ENCODE measurements at regions not wholly inside any gene's neighbourhood (a gene's known extent, or its start where the extent isn't known, plus 50 kb on each side); places are given as distances from the start of the nearest gene placed in this dataset.
"Not testable (repeated sequence)": the region's sequence is repeated elsewhere in the genome, so short reads cannot be mapped to it uniquely, and the experiment has no call there.

DNA sequence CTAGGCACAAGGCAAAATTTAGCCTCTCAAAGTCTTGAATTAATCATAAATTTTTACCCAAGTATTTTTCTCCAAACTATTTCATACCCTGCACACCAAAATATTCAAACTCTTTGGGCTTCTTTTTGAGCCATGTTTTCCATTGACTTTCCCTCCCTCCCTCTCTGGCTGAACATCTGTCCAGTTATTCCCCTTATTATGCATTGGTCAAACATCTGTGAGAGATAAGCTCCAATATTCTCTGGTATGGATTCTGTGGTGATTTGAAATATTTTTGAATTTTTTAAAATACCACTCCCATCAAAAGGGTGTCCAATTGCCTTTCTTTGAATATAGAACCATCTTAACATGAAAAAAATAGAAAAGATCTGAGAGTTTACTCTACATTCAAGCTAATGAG, 244.2 kb downstream of the RFPL4B start:
- DNase-seq, result no peak

DNA sequence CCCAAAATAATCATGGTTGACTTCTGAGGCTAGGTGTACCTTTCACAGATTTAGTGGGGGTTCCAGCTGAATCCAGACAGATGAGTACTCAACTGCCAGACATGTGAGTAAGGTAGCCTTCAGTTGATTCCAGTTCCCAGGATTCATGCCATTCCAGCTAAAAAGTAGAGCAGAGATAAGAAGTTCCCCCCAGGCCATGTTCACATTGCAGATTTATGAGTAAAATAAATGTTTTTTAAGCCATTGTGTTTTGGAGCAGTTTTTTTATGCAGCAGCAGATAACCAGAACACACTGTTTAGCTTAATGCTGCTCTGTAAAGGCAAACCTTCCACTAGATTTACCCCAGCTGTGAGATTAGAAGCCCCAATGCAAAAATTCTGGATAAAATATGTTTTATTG, 245.0 kb downstream of the RFPL4B start:
- DNase-seq, result no peak

DNA sequence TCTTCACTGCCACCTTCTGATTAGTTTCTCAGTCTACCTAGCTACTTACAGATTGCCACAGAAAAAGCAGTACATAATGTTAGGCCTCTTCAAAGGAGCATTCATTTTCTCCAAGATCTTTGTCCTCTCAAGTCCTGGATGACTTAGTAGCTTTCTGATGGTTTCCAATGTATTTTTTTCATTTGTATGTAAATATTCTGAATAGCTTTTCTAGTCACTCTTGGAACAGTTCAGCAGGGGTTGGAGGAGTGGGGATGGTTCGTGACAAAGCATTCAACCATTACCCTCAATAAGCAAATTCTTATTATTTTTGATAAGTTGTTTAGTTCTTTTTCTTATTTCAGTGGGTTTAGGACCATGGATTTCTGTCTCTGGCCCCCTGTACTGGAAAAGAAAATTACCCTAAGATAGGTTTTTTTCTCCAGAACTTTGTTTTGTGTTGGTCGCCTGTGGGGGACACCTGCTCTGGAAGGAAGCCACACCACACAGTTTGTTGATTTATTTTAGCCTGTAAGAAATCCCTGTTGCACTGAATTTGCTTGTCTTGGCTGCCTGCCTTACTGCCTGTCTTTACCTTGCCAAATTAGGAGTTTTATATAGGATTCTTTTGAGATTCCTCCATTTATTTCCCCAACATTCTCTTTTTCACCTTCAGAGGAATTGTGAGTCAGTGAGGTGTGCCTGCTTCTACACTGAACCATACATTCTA, 247.9 kb downstream of the RFPL4B start:
- DNase-seq, result no peak

DNA sequence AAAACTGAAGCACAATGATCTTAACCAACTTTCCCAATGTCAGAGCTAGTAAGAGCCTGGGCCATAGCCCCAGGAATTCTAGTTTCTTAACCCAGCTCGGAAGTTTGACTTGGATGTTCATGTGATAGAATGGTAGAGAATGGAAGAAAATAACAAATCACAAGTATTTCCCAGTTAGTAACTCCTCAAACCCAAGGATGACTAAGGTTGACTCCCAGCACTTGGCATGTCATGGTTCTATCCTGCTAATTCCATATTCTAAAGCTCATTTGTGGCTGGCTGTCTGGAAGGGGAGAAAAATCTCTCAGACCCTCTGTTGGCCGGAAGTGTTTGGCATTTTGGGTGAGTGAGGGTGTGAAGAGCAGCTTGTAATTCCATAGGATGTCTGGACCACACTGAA, 248.7 kb downstream of the RFPL4B start:
- no peak for DNase-seq

DNA sequence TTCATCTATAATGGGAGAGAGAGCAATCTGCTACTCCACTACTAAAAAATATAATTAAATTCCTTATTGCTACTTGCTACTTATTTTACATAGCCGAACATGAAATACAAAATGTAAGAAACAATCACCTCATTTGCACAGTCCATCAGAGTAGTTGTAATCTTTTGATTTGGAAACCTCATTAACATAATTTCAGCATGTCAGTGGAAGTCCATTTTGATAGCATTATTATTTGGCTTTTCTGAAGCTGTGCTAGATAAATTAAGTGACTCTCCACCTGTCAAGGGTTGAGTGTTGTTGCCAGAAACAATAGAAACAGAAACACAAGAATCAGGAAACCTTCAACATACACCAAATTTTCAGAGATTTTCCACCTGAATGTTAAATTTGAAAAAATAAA, 250.0 kb downstream of the RFPL4B start:
- DNase-seq, result no peak

DNA sequence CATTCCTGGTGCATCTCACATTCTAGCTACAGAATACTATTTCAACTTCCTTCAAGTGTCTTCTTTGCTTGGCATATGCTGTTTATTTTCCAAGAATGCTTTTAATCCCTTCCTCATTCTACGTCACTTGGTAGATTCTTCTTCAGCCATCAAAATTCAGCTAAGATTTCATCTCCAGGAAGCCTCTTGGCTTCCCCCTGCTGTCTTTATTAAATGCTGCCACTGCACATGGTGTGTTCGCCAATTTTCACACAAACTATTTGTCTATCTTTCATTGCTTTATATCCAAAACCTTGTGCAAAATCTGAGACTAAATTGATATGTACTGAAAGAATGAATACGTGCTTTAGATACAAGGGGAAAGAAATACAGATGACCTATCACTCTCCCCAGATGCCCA, 253.0 kb downstream of the RFPL4B start:
- DNase-seq, result no peak

DNA sequence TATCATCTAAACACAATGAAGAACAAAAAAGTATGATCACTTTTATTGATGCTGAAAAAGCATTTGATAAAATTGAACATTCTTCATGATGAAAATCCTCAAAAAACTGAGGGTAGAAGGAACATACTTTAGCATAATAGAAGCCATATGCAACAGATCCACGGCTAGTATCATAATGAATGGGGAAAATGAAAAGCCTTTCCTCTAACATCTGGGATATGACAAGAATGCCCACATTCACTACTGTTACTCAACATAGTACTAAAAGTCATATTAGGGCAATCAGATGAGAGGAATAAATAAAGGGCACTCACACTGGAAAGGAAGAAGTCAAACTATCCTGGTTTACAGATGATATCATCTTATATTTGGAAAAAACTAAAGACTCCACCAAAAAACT, 256.6 kb downstream of the RFPL4B start:
- DNase-seq, result no peak

DNA sequence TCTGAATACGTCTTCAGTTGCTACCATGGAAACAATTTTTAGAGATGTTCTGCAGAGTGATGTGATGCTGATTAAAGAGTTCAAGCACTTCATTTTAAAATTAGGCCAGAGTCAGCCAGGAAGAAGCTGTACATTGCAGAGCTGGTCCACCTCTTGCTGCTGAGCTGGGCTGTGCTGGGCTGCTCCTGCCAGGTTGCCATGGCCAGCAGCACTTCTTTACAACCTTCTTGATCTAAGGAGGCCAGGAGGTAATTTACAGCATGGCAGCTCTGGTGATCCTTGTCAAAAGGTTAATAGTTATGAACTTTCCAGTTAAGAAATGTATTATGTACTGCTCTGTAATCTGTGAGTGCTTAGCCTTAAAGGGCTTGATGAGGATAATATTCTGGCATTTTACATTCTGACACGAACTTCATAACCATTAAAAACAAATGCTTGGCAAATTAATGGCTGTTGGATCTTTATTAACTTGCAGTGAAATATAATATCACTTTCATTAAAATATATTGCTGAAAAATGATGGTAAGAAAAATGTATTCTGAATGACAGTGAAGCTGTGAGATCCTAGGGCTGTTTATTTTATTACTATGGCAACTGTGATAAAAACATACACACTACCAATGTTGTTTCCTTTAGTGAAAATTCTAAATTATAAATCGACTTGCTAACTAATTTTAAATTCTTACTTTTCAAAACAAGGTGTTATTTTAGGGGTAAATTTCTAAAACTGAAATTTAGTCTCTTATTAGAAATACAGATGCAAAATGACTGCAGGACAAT, 259.7 kb downstream of the RFPL4B start:
- no peak for DNase-seq

DNA sequence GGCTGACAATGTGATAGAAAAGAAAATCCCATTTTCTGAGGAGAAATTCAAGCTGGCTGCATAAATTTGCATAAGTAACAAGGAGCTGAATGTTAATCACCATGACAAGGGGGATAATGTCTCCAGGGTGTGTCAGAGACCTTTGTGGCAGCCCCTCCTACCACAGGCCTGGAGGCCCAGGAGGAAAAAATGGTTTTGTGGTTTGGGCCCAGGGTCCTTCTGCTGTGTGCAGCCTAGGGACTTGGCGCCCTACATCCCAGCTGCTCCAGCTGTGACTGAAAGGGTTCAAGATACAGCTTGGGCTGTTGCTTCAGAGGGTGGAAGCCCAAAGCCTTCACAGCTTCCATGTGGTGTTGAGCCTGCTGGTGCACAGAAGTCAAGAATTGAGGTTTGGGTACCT, 261.8 kb downstream of the RFPL4B start:
- not testable (repeated sequence) for DNase-seq

DNA sequence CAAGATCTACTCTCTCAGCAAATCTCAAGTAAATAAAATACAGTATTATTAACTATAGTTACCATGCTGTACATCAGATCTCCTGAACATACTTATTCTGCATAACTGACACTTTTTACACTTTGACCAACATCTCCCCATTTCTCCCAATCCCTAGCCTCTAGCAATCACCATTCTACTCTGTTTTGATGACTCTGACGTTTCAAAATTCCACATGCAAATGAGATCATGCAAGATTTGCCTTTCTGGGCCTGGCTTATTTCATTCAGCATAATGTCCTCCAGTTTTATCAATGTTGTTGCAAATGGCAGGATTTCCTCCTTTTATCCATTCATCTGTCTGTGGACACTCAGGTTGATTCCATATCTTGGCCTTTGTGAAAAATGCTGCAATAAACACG, 266.3 kb downstream of the RFPL4B start:
- no peak for DNase-seq

DNA sequence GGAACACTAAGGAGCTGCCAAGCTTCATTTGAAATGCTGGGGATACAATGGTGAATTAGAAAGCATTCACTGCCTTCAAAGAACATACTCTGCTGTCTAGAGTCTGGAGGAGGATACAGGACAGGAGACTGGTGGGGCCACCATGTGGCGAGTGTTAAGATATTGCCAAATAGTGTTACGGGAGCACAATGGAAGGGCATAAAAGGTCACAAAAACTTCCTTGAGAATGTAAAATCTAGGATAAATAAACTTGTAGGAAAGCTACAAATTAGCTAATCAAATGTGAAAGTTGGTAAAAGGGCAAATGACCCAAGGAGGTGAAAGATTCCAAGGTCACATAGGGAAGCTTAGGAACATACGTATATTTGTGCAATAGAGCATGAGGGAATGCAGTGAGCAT, 271.7 kb downstream of the RFPL4B start:
- no peak for DNase-seq

DNA sequence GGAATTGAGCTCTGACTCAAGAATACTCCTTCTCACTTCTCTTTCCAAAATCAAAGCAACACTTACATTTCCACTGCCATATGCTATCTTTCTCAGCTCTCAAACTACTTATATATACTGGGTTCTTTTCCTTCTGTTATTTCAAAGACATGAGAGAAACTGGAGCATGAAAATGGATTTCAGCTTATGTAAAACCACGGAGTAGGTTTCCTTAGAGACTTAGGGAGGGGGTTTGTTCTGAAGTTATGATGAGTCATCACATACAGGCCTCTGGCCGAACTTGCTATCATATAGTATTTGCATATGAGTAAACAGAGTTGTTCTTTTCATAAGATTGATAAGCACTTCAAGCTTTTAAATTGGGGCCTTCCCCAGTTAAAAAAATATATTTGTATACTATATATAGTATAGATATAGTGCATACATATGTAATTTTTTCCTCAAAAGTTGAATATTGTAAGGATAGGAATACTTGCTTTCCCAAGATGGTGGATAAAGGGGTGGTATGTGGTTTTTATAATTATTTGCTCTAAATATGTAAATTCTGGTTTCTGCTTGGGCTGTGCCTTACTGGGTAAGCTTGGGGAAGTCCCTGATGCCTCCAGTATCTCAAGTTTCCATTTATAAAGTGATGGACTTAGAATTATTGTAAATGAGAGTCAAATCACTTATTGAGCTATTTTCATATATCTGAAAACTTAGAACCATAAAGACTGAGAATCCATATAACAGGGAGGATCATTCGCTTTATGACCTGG, 273.9 kb downstream of the RFPL4B start:
- DNase-seq, result no peak

DNA sequence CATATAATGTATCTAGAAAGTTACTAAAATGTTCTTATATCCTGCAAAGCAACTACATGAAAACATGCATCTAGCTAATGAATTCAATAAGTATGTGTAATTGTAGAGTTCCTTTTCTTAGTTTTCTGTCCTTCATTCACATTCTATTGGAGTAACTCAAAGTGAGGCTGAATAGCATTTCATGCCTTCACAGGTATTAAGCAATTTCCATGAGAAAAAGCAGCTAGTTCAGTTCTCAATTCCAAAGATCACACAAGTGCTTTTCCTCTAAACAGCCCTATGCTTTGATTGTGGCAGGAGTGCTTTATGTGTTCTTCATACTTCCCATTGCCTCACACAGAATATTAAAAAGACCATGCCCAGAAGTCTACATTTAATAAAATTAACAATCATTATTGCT, 274.9 kb downstream of the RFPL4B start:
- DNase-seq, result no peak

DNA sequence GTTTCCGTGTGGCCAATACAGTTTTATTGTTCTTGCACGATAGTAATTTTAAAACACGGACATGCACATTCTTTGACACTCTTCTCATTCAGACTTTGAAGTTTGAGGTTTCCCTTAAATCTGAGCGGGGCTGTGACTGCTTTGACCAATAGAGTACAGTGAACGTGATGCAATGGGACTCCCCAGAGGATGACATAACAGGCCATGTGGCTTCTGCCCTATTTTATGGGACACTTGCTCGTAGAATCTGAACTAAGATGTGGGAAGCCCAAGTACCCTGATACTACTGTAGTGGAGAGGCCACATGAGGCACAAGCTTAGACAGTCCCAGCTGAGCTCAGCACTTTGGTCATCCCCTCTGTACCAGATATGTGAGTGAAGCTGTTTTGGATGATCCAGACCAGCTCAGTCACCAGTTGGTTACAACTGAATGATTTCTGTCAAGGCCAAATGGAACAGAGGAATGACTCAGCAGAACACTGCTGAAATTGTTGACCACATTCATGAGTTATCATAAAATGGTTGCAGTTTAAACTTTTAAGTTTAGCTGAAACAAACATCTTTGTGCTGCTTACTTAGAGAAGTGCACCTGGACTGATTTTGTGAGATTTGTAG, 279.4 kb downstream of the RFPL4B start:
- no peak for DNase-seq

DNA sequence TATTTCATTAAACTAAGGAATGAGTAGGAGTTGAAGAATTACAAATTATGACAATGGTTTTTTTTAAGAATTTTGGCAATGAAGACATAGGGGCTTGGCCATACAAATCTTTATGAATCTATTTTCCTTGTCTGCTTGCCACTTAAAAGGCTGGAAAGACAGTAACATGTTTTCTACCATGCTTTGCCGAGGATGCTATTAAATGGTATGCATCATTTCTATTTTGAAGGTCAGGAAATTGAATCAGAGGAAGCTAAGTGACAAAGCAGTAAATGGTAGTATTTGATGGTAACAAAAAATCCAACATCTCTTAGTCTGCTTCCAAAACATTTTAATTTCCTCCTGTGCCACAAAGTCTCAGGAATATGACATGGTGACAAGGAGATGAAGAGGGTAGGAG, 287.2 kb downstream of the RFPL4B start:
- DNase-seq, result no peak

DNA sequence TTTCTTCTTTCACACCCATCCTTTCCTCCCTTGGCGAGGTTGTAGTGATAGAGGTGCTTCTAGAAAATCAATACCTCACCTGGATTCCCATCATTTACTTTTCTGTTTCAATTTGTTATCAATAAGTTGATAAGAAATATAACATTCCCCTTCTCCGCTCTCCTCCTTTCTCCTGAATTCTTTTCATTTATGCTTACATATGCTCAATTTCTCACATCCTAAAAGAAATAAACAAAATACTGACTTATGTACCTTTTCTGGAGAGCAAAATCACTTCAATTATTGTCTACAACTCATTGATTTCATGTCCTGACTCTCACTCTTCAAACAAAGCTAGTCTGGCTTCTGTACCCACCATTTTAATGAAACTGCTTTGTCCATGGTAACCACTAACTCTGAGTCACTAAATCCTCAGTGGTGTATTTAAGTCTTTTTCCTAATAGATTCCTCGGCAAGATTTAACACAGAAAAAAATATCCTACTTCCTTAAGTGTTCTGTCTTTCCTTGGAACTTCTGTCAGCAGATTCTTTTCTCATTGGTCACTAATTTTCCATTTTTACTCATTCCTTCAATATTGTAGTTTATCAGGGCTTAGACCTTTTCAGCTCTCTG, 289.6 kb downstream of the RFPL4B start:
- DNase-seq, result no peak

DNA sequence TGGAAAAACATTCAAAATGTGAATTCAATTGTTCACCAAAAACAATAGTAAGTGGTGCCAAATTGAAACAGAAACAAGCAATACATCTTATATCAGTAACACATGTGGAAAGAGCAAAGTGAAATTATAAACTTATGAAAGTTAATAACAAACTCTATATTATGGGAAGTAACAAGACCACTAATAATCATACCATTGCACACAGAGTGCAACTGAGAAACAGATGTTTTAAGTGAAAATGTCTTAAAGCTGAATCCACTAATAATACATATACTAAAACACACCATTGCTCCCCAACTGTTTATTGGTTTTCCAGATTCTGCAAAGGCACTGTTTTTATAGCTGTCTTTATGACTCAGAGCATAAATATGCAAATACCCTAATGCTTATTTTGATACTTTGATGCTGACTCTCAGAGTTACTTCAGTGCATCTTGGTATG, 292.3 kb downstream of the RFPL4B start:
- DNase-seq, result no peak

DNA sequence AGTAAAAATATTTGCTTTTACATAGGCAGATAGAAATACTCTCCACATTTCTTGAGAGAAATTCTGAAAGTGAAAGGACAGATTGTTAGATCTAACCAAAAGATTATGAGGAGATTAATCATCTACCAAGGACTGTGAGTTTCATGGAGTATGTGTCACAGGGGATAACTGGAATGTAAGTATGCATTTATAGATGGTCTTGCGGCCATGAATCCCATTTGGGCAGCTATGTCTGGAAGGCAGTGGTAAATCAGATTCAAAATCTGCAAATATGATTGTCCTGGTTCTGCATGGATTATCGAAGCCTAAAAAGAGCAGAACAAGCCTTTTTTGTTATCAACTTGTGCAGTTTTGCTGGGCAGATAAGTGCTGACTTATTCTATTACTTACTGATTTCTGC, 293.8 kb downstream of the RFPL4B start:
- DNase-seq, result no peak

DNA sequence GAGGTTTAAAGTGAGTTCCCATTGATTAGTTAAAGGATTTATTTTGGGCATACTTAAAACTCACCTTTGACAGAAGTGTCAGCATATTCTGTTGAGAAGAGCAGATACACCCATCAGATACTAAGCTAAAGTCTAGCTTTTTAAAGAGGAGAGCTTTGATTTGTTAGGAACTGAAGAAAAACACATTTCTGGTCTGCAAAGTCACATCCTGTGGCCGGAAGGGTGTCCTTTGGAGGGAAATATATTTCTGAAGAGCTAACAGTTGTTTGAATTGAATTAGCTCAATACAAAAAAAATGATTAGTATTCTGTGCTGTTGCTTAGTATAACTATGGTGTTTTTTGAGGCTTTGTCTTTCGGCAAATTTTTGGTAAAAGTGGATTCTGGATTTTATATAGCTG, 302.7 kb downstream of the RFPL4B start:
- no peak for DNase-seq

DNA sequence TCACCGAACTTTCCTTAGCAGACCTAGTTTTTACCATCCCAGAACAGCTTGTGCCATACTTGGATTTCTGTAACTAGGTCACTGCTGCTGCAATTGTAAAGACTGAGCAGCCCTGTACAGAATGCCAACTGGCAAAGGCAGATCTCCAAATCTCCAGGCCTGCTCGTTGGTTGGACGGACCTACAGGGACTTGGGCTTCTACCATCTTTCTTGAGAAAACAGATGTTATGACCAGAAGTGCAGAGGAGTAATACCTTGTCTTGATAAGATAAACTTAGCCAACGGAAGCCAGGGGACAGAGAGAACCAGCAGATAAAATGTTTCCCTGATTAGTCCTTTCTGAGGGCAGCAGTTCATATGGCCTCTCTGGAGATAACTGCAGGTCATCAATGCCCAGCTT, 304.1 kb downstream of the RFPL4B start:
- DNase-seq, result no peak

DNA sequence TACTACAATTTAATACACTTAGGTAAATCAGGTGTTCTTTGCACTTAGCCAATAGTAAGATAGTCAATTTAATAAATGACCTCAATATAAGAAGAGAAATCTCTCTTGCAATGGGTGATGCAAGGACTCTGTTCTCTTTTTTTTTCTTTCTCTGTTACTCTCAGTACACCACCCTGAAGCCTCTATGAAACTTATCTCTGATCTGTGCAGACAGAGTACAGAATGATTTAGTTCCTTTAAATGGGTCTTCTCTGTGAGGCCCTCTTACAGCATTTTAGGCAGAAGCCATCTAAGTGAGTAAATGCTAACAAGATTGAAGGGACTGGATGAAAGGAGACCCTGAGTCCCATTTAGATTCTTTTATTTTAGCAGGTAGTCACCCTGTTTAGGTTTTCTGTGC, 312.8 kb downstream of the RFPL4B start:
- DNase-seq, result no peak

DNA sequence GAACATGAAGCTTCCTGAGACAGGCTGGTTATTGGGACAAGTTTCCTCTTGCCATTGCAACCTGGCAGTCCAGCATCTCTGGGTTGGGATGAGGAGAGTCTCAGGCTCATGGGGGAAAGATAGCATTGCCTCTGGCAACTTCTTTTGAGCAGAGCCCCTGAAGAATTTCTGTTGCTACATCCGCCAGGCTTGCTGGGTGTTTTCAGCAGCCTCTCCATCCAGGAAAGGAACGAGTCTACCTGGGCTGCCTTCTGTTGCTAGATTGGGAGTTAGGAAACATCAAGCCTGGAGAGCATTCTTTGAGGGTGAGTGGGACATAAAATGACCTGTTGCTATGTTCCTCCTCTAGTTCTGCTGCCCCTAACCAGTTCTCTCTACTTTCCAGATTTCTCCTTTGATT, 313.5 kb downstream of the RFPL4B start:
- DNase-seq, result no peak

DNA sequence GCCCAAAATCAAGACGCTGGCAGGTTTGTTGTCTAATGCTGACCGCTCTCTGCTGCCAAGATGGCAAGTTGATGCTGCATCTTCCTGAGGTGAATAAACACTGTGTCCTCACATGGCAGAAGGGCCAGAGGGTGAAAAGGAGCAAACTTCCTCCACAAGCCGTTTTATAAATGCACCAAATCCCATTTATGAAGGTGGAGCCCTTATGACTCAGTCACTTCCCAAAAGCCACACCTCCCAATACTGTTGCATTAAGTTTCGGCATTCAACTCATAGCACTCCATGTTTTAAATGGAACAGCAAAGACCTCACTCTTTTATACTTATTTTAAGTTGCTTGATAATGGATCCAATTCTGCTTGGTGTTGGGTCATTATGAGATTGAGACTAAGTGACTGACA, 316.6 kb downstream of the RFPL4B start:
- DNase-seq, result no peak

Measured in NK-92 treated with Interleukin-12 subunit alpha and Interleukin-12 subunit beta, amount 100 ng/mL, for 24 hours (cell line).